H1 (cell line): ENCODE measurements at regions not wholly inside any gene's neighbourhood (a gene's known extent, or its start where the extent isn't known, plus 50 kb on each side); places are given as distances from the start of the nearest gene placed in this dataset.

ENCODE experiments used
- CTCF ChIP-seq, 3 experiments: IDR thresholded peaks; 1 replicate in 2 of 3; 2 replicates in 1 of 3; pipeline versions ENCODE4 v1.5.1 to v1.6.1; 2011; ENCODE audit warnings: low read length in 3 of 3, mild to moderate bottlenecking in 3 of 3, inconsistent platforms in 2 of 3, low read depth in 1 of 3, moderate library complexity in 1 of 3; ENCODE audit not compliant: insufficient read depth in 1 of 3; ENCODE audit errors: control extremely low read depth in 1 of 3
- MAX ChIP-seq: IDR thresholded peaks from 2 replicates; pipeline ENCODE4 v1.6.1; 2012; ENCODE audit warnings: inconsistent platforms
- TAF7 ChIP-seq: optimal IDR thresholded peaks from 2 replicates; pipeline ENCODE3; 2011; ENCODE audit warnings: low read depth, mild to moderate bottlenecking, inconsistent platforms, low read length, moderate library complexity, borderline replicate concordance

GRCh38 chr9:13626601-13627000 is 347.1 kb upstream of the MPDZ start (continued):
- TF ChIP-seq MAX (no peak), TAF7 (no peak), CTCF (IDR thresholded peaks at IDR 0.05; ENCODE audit: control extremely low read depth in 1 of 3, insufficient read depth in 1 of 3, low read depth in 1 of 3, low read length in 3 of 3) (no peak)
